Muscle of leg (tissue), 3 donors: ENCODE measurements at regions not wholly inside any gene's neighbourhood (a gene's known extent, or its start where the extent isn't known, plus 50 kb on each side); places are given as distances from the start of the nearest gene placed in this dataset.

Source experiments
- DNase-seq: peaks from one replicate; pipeline ENCODE4 v3.0.0; 2013
- H3K27ac ChIP-seq: one replicate; pipeline ENCODE4 v1.5.1; 2013; ENCODE audit warnings: mild to moderate bottlenecking, low read length, control low read depth
- H3K27me3 ChIP-seq: one replicate; pipeline ENCODE4 v1.6.1; 2013; ENCODE audit warnings: low read length; ENCODE audit not compliant: control insufficient read depth, insufficient read depth
- H3K36me3 ChIP-seq: one replicate; pipeline ENCODE4 v1.6.1; 2013; ENCODE audit warnings: low read length; ENCODE audit not compliant: control insufficient read depth, insufficient read depth
- H3K4me1 ChIP-seq: one replicate; pipeline ENCODE4 v1.6.1; 2013; ENCODE audit warnings: low read length; ENCODE audit not compliant: control insufficient read depth, insufficient read depth
- H3K4me3 ChIP-seq: one replicate; pipeline ENCODE4 v1.5.1; 2013; ENCODE audit warnings: low read length, control low read depth
- H3K9me3 ChIP-seq: replicated peaks from 2 replicates; pipeline ENCODE4 v1.6.1; 2013; ENCODE audit warnings: low read depth, low read length; ENCODE audit not compliant: control insufficient read depth
- WGBS: methylation state at CpG from one replicate; pipeline ENCODE4 v1.1.5; 2013; ENCODE audit warnings: missing lambda C conversion rate; ENCODE audit not compliant: insufficient coverage; 5-methylcytosine and 5-hydroxymethylcytosine counted together

DNA sequence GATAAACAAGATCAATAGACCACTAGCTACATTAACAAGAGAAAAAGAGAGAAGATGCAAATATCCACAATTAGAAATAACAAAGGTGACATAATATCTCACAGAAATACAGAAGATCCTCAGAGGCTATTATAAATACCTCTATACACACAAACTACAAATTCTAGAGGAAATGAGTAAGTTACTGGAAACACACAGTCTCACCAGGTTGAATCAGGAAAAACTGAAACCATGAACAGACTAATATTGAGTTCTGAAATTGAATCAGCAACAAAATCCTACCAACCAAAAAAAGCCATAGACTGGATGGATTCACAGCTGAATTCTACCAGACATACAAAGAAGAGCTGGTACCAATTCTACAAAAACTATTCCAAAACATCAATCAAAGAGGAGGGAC is 211.8 kb upstream of the CPEB2 start:
- Histone ChIP-seq H3K9me3 (peaks cover 11% of the 10 kb centered on the region), H3K27ac (no peak overlapping the region), H3K4me3 (no peak overlapping the region), H3K4me1 (no peaks in the 10 kb centered on the region), H3K36me3 (no peaks in the 10 kb centered on the region), H3K27me3 (no peaks in the 10 kb centered on the region)
- no peak for DNase-seq

DNA sequence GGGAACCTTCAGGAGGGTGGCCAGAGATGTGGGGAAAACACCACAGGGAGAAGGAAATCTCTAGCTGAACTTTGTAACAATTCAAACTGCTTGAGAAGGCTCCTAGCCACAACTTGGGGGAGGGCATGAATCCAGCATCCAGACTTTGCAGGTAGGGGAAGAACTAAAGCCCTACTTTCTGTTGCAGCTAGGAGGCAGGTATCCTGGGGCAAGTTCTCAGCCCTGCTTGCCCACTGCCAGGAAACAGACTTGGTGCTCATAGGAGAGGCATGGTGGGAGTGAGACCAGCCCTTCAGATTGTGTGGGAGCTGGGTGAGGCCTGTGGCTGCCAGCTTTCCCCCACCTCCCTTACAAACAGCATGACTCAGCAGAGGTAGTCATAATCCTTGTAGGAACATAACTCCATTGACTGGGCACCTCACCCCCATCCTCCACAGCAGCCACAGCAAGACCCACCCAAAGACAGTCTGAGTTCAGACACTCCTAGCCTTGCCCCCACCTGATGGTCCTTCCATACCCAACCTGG is 209.5 kb upstream of the CPEB2 start:
- no peaks in the 10 kb centered on the region for H3K36me3 ChIP-seq
- H3K4me1 ChIP-seq: no peaks in the 10 kb centered on the region
- H3K4me3 ChIP-seq: no peak overlapping the region
- DNase-seq: no peak
- H3K27ac ChIP-seq: no peak overlapping the region
- H3K9me3 ChIP-seq: peaks cover 7% of the 10 kb centered on the region
- H3K27me3 ChIP-seq: no peaks in the 10 kb centered on the region

DNA sequence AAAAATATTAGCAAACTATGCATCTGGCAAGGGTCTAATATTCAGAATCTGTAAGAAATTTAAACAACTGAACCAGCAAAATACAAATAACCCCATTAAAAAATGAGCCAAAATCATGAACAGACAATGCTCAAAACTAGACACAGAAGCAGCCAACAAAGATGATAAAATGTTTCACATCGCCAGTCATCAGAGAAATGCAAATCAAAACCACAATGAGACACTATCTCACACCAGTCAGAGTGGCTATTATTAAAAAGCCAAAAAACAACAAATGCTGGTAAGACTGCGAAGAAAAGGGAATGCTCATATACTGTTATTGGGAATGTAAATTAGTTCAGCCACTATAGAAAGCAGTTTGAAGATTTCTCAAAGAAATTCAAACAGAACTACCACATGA is 201.3 kb upstream of the CPEB2 start:
- H3K27me3 ChIP-seq: no peaks in the 10 kb centered on the region
- no peak for DNase-seq
- no CpG with 5 or more reads among the region's 2 CpGs for WGBS

DNA sequence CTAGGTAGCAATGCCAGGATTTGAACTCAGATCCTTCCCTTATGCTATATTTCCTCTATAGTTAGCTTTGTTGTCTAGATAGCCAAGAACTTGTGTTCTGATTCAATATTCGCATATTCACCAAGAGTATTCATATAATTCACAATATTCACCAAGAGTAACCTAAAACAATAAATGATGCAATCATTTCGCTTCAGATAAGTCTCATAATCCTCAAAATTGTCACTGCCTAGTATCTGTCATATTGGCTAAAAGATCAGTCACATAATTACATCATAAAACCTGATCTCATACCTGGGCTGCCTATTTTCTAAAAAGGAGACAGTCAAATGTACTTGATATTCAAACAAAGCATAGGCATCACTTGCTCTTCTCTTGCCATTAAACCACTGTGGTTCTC is 199.7 kb upstream of the CPEB2 start:
- Histone ChIP-seq H3K27ac (no peak overlapping the region), H3K4me1 (no peaks in the 10 kb centered on the region), H3K4me3 (no peak overlapping the region), H3K36me3 (no peaks in the 10 kb centered on the region), H3K27me3 (no peaks in the 10 kb centered on the region), H3K9me3 (peaks cover 5% of the 10 kb centered on the region)
- 67% methylated on average over 1 of the region's 2 CpGs for WGBS
- DNase-seq: no peak

More for the DNA sequence above, 201.3 kb upstream of the CPEB2 start:
- peaks cover 8% of the 10 kb centered on the region for H3K9me3 ChIP-seq
- no peaks in the 10 kb centered on the region for H3K4me1 ChIP-seq
- H3K36me3 ChIP-seq: no peaks in the 10 kb centered on the region
- H3K4me3 ChIP-seq: no peak overlapping the region
- no peak overlapping the region for H3K27ac ChIP-seq

DNA sequence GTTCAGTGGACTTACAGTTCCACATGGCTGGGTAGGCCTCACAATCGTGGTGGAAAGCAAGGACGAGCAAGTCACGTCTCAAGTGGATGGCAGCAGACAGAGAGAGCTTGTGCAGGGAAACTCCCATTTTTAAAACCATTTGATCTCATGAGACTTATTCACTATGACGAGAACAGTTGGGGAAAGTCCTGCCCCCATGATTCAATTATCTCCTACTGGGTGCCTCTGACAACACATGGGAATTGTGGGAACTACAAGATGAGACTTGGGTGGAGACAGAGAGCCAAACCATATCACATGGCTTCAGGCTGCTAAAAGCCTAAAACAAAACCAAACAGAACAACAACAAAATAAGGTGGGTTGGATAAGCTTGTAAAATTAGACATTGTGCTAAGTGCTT is 194.4 kb upstream of the CPEB2 start:
- Histone ChIP-seq H3K9me3 (no peaks in the 10 kb centered on the region), H3K4me3 (no peak overlapping the region), H3K27me3 (no peaks in the 10 kb centered on the region), H3K36me3 (no peaks in the 10 kb centered on the region), H3K27ac (no peak overlapping the region), H3K4me1 (no peaks in the 10 kb centered on the region)
- DNase-seq: no peak
- WGBS: 100% methylated on average over 3 of the region's 4 CpGs

DNA sequence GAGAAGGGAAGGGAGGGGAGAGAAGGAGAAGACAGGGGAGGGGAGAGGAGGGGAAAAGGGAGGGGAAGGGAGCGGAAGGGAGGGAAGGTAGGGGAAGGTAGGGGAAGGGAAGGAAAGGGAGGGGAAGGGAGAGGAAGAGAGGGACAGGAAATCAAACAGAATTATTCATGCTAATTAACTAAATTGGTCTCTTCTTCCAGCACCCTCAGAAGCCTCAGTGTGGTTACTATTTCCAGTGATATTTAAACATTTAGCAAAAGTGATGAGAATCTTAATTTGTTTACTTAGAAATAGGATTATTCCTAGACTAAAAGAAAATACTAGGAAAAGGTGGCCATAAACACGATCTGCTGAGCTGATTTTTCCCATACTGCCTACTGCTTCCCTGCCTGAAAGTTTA is 193.1 kb upstream of the CPEB2 start:
- 83% methylated on average over 1 of the region's 2 CpGs for WGBS
- H3K27ac ChIP-seq: no peak overlapping the region
- H3K9me3 ChIP-seq: no peaks in the 10 kb centered on the region
- H3K27me3 ChIP-seq: no peaks in the 10 kb centered on the region
- no peak overlapping the region for H3K4me3 ChIP-seq
- no peaks in the 10 kb centered on the region for H3K4me1 ChIP-seq
- no peaks in the 10 kb centered on the region for H3K36me3 ChIP-seq
- DNase-seq: no peak

DNA sequence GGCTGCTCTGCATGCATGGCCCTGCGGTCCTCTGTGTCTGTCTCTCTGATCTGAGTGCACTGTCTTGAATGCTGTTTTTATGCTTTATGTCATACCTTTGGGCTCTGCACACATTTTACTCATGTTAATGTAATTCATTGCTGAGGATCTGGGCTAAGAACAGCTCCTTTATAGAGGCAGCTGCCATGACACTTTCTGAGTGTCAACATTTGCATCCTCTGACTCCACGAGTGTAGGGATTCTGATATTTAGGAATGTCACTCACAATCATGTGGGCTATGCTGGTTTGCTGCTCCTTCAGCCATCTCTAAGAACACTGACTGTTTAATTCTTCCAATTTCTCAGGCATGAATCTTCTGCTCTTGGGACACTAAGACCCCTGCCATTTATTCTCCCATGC is 192.2 kb upstream of the CPEB2 start:
- WGBS: no CpG with 5 or more reads among the region's 2 CpGs
- H3K4me1 ChIP-seq: no peaks in the 10 kb centered on the region
- no peaks in the 10 kb centered on the region for H3K36me3 ChIP-seq
- H3K27ac ChIP-seq: no peak overlapping the region
- H3K9me3 ChIP-seq: no peaks in the 10 kb centered on the region
- no peak for DNase-seq
- no peak overlapping the region for H3K4me3 ChIP-seq
- H3K27me3 ChIP-seq: no peaks in the 10 kb centered on the region

DNA sequence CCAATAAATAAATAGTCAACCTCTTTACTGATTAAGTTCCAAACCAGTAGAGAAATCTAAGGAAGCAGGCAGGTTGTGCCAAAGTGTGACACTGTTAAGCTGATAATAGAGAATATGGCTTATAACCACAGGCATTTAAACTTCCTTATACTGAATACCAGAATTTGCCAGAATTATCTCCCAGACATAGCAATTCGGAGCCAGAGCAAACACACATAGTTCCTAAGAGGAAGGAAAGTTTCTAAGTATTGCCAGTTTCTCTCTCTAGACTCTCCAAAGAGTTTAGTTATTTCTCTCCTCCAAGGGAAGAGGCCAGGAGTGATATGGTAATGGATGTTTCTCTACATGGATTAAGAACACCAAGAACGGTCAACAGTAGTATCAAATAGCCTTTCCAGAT is 191.7 kb upstream of the CPEB2 start:
- no peaks in the 10 kb centered on the region for H3K27me3 ChIP-seq
- WGBS: no CpG with 5 or more reads among the region's 2 CpGs
- no peak overlapping the region for H3K4me3 ChIP-seq
- H3K9me3 ChIP-seq: no peaks in the 10 kb centered on the region
- H3K36me3 ChIP-seq: no peaks in the 10 kb centered on the region
- DNase-seq: no peak
- H3K4me1 ChIP-seq: no peaks in the 10 kb centered on the region
- H3K27ac ChIP-seq: no peak overlapping the region

DNA sequence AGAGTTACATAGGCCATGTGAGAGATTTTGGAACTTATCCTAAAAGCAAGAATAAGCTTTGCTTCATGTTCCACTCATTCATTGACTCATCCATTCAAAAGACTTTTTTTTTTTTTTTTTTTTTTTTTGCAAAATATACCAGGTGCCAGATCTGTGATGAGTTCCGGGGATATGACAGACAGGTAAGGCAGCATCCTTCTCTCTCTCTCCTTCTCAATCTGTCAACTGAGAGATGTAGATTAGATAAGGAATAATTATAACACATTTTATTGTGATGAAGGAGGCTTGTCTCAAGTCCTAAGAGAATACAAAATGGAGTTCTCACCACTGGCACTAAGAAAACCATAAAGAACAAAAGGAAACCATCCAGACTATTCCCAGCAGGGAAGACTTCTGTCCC is 190.2 kb upstream of the CPEB2 start:
- Histone ChIP-seq H3K36me3 (no peaks in the 10 kb centered on the region), H3K27ac (no peak overlapping the region), H3K9me3 (no peaks in the 10 kb centered on the region), H3K4me3 (no peak overlapping the region), H3K4me1 (no peaks in the 10 kb centered on the region), H3K27me3 (no peaks in the 10 kb centered on the region)
- WGBS: no CpG with 5 or more reads among the region's 1 CpG
- no peak for DNase-seq

DNA sequence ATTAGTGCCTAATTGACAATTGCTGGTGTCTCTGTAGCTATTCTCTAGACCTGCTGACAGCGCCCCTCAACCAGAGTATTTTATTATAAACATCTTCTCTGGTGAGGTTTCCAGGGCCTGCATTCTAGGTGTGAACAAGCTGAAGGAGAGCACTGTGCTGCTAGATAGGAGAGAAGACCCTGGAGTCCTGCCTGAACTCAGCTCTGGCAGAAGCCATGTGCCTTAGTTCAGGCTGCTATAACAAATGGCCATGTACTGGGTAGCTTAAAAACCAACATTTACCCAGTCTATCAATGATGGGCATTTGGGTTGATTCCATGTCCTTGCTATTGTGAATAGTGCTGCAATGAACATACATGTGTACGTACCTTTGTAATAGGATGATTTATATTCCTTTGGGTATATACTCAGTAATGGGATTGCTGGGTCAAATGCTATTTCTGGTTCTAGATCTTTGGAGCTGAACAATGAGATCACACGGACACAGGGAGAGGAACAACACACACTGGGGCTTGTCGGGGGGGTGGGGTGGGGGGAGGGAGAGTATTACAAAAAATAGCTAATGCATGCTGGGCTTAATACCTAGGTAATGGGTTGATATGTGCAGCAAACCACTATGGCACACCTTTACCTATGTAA is 185.5 kb upstream of the CPEB2 start:
- Histone ChIP-seq H3K36me3 (no peaks in the 10 kb centered on the region), H3K27me3 (no peaks in the 10 kb centered on the region), H3K4me3 (no peak overlapping the region), H3K4me1 (no peaks in the 10 kb centered on the region), H3K9me3 (no peaks in the 10 kb centered on the region), H3K27ac (no peak overlapping the region)
- WGBS: 80% methylated on average over 1 of the region's 4 CpGs
- no peak for DNase-seq

DNA sequence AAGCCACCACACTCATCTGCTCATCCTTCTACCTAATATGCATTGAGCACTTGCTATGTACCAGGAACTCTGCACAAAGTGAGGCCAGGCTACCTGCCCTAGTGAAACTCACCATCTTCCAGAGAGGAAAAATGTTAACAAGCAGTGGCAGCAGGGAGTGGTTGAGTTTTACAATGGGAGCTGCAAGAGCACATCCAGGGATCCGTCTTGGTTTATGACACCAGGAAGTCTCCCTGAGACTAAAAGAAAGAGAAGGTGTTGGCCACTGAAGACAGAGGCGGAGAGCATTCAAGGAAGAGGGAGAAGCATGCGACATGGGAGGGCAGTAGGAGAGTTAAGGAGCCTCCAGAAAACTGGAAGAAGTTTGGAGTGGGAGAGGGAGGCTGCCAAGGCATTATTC is 178.1 kb upstream of the CPEB2 start:
- H3K36me3 ChIP-seq: no peaks in the 10 kb centered on the region
- DNase-seq: no peak

More for the DNA sequence above, 178.1 kb upstream of the CPEB2 start:
- no peak overlapping the region for H3K27ac ChIP-seq
- WGBS: 63% methylated on average over 3 of the region's 3 CpGs
- H3K4me1 ChIP-seq: no peaks in the 10 kb centered on the region
- no peak overlapping the region for H3K4me3 ChIP-seq
- H3K9me3 ChIP-seq: no peaks in the 10 kb centered on the region
- H3K27me3 ChIP-seq: no peaks in the 10 kb centered on the region
